ENCODE measurements at regions not wholly inside any gene's neighbourhood (a gene's known extent, or its start where the extent isn't known, plus 50 kb on each side); places are given as distances from the start of the nearest gene placed in this dataset.

- no peak for TF ChIP-seq CTCF (IDR thresholded peaks at IDR 0.05)
- no peak for TF ChIP-seq POLR2A (IDR thresholded peaks at IDR 0.05)
These were observed 266.3 kb upstream of the EPHA6 start for GRCh38 chr3:96548073-96548472.

Data from esophagus squamous epithelium (tissue), 4 donors.